ENCODE measurements at regions not wholly inside any gene's neighbourhood (a gene's known extent, or its start where the extent isn't known, plus 50 kb on each side); places are given as distances from the start of the nearest gene placed in this dataset.

DNA sequence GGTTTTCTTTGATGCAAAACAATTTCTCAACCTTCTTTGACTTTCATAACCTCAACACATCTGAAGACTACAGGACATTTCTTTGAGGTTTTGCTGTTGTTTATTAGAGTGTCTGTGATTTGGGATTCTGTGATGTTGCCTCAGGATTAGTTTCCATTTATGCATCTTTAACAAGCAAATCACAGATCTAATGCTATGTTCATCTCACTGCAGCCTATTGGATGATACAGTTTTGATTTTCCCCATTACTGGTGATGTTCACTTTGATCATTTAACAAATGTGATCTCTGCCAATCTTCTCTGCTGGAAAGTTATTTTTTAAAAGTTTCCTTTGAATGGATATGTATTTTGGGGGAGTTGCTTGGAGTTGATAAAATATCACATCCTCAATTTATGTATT, 624.9 kb upstream of the HS3ST1 start:
- no TSS peak for BruUV-seq (replicated peaks)
- Histone ChIP-seq H3K79me2 (ENCODE audit: insufficient read depth, low read length) (no peaks in the 10 kb centered on the region), H3K36me3 (ENCODE audit: control insufficient read depth in 1 of 2, insufficient read depth in 2 of 2, low read length in 2 of 2) (no peaks in the 10 kb centered on the region), H3K27ac (ENCODE audit: low read depth, low read length) (no peak overlapping the region), H2AFZ (ENCODE audit: low read depth, low read length, poor library complexity, severe bottlenecking) (no peak overlapping the region), H3K27me3 (ENCODE audit: insufficient read depth, low read length) (no peaks in the 10 kb centered on the region), H4K20me1 (ENCODE audit: insufficient read depth) (no peaks in the 10 kb centered on the region), H3K4me3 (replicated peaks in 1 of 2; ENCODE audit: low read depth in 1 of 2, low read length in 2 of 2) (no peak overlapping the region), H3K4me1 (ENCODE audit: control insufficient read depth in 1 of 2, insufficient read depth in 2 of 2, low read length in 2 of 2) (no peaks in the 10 kb centered on the region), H3K9me2 (ENCODE audit: insufficient read depth) (no peaks in the 10 kb centered on the region), H3K4me2 (ENCODE audit: low read length) (no peak overlapping the region), H3K9me3 (ENCODE audit: control insufficient read depth in 1 of 2, insufficient read depth in 1 of 2, low read depth in 1 of 2, low read length in 2 of 2) (no peaks in the 10 kb centered on the region), H3K9ac (ENCODE audit: low read length) (no peak overlapping the region)
- ATAC-seq: no peak
- ChIA-PET RAD21 (ENCODE audit: low non-redundant PET in 1 of 2, low total read pairs in 2 of 2, uncharacterized antibody in 2 of 2, unreplicated experiment in 2 of 2) (no interaction called here), CTCF (no interaction called here), POLR2A (no interaction called here)
- no peak for DNase-seq (ENCODE audit: low read depth, low spot score)
- no peak for TF ChIP-seq SP1 (IDR thresholded peaks at IDR 0.05; ENCODE audit: low read depth)
- TF ChIP-seq, protein P1, sequence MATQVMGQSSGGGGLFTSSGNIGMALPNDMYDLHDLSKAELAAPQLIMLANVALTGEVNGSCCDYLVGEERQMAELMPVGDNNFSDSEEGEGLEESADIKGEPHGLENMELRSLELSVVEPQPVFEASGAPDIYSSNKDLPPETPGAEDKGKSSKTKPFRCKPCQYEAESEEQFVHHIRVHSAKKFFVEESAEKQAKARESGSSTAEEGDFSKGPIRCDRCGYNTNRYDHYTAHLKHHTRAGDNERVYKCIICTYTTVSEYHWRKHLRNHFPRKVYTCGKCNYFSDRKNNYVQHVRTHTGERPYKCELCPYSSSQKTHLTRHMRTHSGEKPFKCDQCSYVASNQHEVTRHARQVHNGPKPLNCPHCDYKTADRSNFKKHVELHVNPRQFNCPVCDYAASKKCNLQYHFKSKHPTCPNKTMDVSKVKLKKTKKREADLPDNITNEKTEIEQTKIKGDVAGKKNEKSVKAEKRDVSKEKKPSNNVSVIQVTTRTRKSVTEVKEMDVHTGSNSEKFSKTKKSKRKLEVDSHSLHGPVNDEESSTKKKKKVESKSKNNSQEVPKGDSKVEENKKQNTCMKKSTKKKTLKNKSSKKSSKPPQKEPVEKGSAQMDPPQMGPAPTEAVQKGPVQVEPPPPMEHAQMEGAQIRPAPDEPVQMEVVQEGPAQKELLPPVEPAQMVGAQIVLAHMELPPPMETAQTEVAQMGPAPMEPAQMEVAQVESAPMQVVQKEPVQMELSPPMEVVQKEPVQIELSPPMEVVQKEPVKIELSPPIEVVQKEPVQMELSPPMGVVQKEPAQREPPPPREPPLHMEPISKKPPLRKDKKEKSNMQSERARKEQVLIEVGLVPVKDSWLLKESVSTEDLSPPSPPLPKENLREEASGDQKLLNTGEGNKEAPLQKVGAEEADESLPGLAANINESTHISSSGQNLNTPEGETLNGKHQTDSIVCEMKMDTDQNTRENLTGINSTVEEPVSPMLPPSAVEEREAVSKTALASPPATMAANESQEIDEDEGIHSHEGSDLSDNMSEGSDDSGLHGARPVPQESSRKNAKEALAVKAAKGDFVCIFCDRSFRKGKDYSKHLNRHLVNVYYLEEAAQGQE (IDR thresholded peaks at IDR 0.05; ENCODE audit: low read depth): no peak
- TF ChIP-seq, protein P2, sequence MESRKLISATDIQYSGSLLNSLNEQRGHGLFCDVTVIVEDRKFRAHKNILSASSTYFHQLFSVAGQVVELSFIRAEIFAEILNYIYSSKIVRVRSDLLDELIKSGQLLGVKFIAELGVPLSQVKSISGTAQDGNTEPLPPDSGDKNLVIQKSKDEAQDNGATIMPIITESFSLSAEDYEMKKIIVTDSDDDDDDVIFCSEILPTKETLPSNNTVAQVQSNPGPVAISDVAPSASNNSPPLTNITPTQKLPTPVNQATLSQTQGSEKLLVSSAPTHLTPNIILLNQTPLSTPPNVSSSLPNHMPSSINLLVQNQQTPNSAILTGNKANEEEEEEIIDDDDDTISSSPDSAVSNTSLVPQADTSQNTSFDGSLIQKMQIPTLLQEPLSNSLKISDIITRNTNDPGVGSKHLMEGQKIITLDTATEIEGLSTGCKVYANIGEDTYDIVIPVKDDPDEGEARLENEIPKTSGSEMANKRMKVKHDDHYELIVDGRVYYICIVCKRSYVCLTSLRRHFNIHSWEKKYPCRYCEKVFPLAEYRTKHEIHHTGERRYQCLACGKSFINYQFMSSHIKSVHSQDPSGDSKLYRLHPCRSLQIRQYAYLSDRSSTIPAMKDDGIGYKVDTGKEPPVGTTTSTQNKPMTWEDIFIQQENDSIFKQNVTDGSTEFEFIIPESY (IDR thresholded peaks at IDR 0.05; ENCODE audit: extremely low read depth, insufficient replicate concordance, low read length): no peak
- TF ChIP-seq CBX3 (IDR thresholded peaks at IDR 0.05; ENCODE audit: low read depth): no peak
- TF ChIP-seq RAD21 (IDR thresholded peaks at IDR 0.05; ENCODE audit: low read depth): no peak
- TF ChIP-seq YY1 (IDR thresholded peaks at IDR 0.05; ENCODE audit: extremely low read depth, insufficient replicate concordance, low read depth, low read length): no peak
- TF ChIP-seq ZFX (IDR thresholded peaks at IDR 0.05): no peak
- TF ChIP-seq JUND (IDR thresholded peaks at IDR 0.05): no peak
- no peak for TF ChIP-seq POLR2AphosphoS5 (IDR thresholded peaks at IDR 0.05; ENCODE audit: low read depth, low read length)
- no peak for TF ChIP-seq MAX (IDR thresholded peaks at IDR 0.05)
- no peak for TF ChIP-seq EZH2 (IDR thresholded peaks at IDR 0.05)
- TF ChIP-seq FOSL1 (IDR thresholded peaks at IDR 0.05; ENCODE audit: low read depth): no peak
- TF ChIP-seq, protein P3, sequence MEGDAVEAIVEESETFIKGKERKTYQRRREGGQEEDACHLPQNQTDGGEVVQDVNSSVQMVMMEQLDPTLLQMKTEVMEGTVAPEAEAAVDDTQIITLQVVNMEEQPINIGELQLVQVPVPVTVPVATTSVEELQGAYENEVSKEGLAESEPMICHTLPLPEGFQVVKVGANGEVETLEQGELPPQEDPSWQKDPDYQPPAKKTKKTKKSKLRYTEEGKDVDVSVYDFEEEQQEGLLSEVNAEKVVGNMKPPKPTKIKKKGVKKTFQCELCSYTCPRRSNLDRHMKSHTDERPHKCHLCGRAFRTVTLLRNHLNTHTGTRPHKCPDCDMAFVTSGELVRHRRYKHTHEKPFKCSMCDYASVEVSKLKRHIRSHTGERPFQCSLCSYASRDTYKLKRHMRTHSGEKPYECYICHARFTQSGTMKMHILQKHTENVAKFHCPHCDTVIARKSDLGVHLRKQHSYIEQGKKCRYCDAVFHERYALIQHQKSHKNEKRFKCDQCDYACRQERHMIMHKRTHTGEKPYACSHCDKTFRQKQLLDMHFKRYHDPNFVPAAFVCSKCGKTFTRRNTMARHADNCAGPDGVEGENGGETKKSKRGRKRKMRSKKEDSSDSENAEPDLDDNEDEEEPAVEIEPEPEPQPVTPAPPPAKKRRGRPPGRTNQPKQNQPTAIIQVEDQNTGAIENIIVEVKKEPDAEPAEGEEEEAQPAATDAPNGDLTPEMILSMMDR (IDR thresholded peaks at IDR 0.05 in 2 of 3, conservative IDR thresholded peaks at IDR 0.05 in 1 of 3; ENCODE audit: borderline replicate concordance in 1 of 3, insufficient read depth in 1 of 3, low read depth in 2 of 3, low read length in 2 of 3): no peak
- TF ChIP-seq ZNF274 (IDR thresholded peaks at IDR 0.05; ENCODE audit: low read depth, low read length): no peak
- intact Hi-C loops (cut with micrococcal nuclease): no loop called here
